DMS153 treated with DMSO at 0.1 percent for 48 hours (cell line): ENCODE measurements at regions not wholly inside any gene's neighbourhood (a gene's known extent, or its start where the extent isn't known, plus 50 kb on each side); places are given as distances from the start of the nearest gene placed in this dataset.

Experiments
- DNase-seq: peaks from one replicate; lab custom pipeline; 2025; ENCODE audit not compliant: unreplicated experiment; lab: John Stamatoyannopoulos, UW

DNA sequence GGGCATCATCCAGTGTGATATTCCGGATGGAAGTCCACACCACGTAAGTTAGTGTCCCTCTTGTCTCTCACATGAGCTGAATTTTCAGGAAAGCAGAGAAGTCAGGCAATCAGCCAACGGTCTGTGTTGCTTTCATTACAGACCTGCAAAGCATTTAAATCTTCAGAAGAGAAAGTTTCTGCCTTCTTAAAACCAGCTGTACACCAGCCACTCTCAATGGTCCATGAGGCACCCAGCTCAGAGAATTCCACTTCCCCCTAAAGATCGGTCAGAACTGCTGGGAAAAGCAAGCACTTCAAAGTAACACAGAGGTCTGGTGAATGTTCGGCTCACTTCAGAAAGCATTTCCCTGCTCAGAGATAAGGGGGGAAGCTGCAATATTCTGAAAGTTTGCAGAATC lies 903.7 kb downstream of the EPHA3 start:
- DNase-seq, result no peak

DNA sequence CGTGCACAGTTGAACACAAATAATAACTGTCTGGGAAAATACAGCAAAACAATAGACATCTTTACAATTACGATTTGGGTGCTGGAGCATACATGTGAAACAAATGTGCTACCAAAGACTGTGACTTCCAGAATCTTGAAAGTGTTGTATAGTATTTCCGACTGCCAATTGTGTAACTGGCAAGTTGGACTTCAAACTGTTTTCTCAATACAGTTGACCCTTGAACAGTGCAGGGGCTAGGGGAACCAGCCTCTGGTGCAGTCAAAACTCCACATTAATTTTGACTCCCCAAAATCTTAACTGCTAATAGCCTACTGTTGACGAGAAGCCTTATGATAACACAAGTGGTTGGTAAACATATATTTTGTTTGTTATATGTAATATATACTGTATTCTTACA lies 904.2 kb downstream of the EPHA3 start:
- no peak for DNase-seq

DNA sequence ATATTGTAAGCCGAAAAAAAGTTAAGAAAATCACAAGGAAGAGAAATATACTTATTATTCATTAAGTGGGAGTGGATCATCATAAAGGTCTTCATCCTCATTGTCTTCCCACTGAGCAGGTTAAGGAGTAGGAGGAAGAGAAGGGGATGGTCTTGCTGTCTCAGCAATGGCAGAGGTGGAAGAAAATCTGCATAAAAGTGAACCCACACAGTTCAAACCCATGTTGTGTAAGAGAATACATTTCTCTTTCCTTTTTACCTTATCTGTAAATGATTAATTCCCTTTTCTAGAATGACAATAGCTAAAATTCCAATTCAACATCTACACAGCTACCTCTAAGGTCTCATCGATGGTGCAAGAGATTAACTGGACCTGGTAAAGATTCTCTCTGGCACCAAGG lies 904.6 kb downstream of the EPHA3 start:
- no peak for DNase-seq

DNA sequence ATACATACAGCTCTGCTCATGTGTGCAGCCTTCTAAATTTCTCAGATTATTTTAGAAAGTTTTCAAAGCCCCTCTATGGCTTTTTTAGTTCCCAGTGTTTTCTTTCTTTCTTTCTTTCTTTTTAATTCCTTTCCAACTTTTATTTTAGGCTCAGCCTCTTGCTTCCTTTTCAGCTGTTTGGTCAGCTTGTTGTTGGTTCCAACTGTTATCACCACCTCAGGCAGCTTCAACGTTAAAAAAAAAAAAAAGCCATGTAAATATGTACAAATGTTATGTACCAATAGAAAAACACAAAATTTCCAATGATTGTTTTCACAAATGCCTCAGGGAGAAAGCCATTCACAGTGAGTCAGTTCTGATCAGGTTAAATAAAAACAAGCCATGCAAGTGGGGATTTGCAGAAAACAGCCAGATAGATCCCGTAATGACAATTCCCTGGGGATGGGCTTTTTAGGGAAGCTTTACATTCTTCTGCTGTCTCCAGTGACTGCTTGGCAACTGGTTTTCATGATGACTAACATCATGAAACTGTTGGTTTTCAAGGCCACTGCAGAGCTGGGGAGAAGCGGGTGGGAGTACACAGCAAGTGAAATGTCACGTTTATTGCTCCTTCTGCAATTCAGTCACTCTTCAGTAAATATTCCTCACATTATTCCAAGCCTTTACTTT lies 908.4 kb downstream of the EPHA3 start:
- DNase-seq, result no peak

DNA sequence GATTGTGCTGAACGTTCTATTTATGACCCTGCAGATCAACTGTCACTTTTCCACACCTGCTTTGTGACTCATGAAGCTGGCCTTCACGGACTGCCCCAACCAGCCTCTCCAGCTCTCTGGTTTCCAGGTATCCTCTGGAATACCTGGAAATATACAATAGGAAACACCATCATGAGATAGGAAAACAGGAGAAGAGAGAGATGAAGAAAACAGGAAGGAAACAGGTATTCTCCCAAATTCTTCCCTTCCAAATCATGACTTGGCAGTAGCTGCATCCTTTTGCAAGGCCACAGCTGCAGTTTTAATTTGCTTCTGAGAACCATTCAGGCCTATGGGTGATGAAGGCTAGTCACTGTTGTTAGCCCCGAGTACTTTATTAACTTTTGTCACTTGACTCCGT lies 909.1 kb downstream of the EPHA3 start:
- no peak for DNase-seq

DNA sequence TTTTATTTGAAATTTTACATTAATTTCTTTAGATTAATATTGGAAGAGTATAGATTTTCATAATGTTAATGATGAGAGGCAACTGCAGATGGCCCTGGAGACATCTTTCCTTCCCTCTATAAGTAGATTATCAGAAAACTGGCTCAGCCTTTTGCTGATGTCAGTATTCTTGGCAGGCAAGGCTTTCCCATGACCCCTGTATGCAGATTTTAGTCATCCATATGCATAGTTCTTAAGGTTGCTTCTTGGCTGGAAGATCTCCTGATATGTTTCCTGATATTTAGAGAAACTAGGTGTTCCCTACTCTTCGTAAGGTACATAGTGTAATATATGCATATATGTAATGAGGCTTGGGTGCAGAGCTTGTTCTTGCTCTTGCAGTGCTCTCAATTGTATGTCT lies 911.4 kb downstream of the EPHA3 start:
- DNase-seq, result no peak

DNA sequence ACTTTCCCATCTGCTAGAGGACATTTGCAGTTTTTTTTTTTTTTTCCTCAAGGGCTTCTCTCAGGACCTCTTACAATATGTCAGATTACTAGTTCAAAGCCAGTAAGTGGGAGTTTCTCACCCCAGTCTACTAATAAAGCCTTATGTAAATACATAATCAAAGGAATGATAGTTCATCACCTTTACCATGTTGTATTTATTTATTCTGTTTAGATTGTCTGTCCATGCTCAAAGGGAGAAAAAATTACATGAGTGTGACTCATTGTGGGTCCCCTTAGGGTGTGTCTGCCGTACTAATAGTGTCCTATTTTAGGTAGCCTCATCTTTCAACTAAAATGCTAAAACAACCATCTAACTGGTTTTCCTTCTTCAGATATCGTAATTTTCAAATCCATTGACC lies 917.6 kb downstream of the EPHA3 start:
- no peak for DNase-seq

DNA sequence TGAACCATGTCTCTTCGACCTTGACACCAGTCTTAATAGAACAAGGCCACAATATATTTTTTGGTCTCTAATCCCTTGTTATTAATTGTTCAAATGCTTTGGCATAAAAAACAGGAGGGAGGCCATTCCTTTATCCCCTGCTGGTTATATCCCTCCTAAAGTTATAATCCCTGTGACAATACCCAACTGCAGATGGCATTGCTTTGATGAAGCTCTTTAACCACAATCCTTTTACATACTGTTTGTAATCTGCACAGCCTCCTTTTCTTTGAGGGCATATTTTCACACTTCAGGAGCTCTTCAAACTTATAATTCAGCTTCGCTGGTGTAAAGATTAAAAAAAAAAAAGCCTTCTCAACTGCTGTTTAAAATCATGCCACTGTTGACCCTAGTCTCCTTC lies 919.0 kb downstream of the EPHA3 start:
- DNase-seq, result no peak

DNA sequence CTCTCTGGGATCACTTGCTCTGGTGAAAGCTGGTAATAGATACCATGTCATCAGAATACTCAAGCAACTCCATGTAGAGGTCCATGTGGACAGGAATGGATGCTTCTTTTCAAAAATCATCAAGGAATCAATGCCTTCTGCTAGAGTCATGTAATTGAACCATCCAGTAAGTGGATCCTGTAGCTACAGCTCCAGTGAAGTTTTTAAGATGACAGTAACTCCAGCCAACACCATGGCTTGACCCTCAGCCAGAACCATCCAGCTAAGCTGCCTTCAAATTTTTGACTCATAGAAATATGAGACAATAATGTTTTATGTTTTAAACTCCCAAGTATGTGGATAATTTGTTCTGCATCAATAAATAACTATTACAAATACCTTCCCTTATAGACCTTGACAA lies 923.7 kb downstream of the EPHA3 start:
- DNase-seq, result no peak

DNA sequence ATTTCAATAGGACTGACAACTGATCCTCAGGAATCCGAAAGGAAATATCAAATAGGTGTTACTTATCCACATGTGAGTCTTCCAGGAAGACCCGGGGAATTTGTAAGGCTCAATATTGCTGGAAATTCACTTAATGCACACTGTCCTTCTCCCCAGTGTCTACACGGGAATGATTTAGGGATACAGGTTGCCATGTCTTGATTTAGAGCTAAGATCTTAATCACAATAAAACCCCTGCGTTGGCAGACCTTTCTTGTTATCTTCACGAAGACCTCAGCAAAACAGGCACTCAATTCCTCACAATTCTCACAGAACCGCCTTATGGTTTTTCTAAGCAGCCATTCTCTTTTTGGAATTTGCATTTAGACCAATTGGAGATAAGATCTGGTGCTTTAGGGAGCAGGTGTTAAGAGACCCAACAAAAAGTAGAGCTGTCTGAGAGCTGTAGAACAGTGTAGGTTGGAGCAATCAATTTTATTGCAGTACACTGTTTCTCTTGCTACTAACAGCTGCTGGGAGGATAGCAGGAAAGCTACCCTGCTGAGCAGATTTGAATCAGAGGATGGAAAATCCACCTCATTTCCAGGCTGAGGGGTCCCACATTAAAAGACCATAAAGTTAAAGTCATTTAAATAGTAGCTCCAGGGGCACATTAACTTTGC lies 925.7 kb downstream of the EPHA3 start:
- DNase-seq, result no peak

DNA sequence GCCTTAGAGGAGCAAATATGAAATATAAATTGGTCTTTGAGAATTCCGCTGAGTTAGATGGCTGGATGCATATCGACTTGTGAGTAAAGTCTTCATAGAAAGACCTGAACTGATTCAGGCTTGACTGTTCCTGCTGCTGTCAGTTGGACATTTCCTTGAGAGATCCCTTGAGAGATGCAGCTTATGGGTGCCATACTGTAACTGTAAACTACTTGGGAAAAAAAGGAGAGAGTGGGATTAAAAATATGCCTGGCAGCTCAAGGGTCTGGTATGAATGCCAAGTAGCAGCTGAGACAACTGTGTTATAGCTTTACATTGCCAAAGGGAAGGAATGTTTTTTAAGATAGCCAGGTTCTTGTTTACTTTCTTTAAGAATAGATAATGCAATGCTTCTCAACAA lies 926.6 kb downstream of the EPHA3 start:
- DNase-seq, result no peak

DNA sequence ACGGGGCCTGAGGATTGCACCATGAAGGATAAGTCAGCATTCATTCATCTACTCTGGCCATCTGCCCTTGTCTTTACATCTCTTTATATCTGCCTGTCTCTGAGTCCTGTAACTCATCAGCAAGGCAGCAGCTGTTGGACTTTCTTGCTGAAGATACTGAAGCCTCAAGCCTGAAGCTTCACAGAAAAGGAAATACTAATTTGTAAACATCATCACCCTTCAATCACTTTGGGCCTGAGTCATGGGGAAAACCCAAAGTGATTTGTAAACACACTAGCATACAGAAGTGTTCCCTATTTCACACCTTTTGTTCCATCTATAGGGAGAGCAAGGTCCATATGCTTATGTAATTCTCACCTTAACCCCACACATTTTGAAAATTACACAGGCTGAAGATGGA lies 928.2 kb downstream of the EPHA3 start:
- DNase-seq, result no peak

DNA sequence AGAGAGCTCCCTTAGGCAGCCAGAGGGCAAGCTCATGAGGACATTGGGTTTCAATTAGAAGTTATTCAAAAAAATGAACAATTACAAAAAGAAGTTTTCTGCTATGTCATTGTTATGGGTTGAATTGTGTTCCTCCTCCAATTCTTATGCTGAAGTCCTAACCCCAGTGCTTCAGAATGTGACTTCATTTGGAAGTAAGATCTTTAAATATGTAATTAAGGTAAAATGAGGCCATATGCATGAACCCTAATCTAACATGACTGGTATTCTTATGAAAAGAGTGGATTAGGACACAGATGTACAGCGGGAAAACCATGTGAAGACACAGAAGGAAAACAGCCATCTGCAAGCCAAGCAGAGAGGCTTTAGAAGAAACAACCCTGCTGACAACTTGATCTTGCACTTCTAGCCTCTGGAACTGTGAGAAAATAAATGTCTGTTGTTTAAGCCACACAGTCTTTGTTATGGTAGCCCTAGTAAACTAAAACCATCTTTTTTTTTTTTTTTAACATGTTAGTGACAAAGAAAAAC lies 929.6 kb downstream of the EPHA3 start:
- DNase-seq, result no peak

DNA sequence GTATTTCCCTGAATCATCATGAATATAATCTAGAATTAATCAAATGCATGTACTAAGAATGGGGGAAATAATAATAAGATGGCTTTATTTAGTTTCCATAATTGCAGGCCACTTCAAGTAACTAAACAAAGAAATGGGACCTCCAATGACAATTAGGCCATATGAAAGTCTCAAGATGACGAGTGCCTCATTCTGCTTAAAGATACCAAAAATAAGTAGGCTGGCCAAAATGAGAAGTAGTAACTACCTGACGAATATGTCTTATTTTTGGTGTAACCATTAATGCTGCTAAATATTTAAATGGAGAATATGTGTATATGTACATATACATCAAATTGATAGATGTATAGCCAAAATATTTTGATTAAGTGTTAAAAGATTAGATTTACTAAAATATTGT lies 932.6 kb downstream of the EPHA3 start:
- DNase-seq, result no peak

DNA sequence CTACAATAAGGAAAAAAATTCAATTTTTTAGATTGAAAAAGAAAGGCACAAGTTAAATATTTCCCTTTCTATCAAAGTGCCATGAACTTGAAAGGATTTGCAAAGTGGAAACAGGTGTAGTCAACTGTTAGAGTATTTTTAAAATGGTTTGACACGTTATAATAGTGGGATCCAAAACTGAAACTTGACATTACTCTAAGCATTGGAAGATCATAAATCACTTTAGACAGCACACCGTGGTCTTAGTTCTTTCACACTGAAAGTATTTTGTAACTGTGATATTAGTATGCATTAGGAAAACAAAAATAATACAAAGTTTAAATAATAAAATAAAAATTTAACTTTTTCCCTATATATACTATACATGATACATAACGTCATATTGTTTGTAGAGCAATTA lies 933.1 kb downstream of the EPHA3 start:
- no peak for DNase-seq

DNA sequence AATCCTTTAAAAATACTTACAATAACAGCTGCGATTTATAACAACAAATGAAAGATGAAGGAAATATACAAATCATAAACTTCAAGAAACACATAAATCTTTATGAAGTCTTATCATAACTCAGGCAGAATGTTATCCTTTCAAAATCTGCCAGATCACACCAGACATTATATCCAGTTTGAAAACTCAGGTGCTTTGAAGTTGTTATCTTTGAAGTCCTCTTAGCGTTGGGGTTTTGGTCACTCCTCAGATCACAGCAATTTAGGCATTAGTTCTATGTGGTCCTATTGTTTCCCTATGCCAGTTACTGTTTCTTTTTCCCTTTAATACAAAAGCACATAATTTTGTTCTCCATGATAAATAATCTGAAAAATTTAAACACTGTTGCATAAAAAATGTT lies 934.6 kb downstream of the EPHA3 start:
- DNase-seq, result no peak

DNA sequence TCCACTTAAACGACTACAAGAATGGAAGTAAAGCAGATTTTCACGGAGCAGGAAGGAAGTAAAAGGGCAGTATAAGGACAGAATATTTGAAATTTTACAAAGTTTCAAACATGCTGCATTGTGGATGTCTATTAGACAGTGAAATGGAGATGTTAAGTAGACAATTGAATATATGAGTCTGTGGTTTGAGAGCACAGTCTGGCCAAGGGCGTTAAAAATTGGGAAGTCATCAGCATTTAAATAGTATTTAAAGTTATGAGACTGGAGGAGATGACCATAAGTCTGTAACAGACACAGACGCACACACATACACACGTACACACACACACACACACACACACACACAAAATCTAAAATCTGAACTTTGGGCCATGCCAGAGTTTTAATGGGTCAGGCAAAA lies 935.9 kb downstream of the EPHA3 start:
- DNase-seq, result no peak

DNA sequence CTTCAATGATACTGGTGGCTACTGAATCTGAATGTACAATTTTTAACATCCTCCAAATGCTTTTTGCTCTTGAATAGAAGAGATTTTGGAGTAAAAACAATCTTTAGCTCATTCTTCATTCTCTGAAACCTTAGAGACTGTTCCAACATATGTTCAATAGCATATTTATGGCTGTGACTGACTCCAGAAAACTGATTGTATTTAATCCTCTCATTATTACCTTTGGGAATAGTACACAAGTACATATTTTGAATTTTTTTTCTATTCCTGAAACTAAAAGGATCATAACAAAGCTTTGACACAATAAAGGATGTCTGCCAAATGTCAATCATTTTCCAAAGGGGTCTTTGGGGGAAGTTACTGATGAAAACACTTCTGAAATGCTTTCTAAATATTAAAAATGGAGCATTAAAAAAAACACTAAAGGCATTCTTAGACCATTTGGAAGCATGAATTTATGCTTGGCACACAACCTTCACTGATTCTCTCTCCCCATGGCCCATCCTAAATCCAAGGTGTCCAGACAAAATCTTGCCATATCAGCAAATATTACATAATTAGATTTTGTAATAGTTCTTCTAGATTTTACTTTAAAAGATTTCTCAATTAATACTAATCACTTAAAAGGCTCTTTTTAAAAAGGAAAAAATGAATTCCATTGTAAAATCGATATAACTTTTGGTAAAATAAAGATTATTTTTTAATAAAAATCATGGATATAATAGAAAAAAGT lies 936.8 kb downstream of the EPHA3 start:
- no peak for DNase-seq

DNA sequence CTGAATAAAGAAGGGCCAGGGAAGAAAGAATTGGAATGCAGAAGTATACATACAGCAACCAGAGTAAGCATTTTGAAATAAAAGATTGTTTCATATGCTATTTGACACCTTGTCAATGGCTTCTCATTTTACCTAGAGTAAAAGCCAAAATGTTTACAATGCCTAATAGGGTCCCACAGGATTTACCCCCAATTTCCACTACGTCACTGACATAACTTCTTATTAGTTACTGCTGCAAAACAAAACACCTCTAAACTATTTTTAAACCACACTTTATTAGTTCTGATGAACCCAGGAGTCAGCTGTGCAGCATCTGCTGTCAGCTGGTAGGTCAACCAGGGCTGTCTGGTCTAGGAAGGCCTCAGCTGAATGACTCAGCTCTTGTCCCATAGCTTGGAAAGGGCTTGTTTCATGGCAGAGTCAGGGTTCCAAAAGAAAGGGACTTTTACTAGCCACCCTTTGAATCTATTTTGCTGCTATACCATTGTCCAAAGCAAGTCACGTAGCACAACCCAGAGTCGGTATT lies 945.1 kb downstream of the EPHA3 start:
- no peak for DNase-seq

DNA sequence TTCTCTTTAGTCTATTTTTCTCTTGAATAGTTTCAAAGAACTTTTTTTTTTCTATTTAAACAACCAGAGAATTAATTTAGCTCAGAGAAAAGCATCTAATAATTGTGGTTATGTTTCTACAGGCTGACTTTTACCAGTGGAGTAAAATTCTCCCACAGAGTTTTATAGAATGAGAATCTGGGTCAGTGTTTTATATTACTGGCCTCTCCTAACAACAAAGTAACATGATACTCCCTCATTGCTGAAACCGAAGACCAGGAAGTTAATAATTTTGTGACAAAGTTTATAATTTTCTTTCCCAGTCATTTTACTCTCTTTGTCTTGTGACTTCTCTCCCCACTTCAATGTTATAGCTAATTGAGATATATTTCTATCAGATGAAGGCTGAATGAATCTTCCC lies 946.9 kb downstream of the EPHA3 start:
- DNase-seq, result no peak

DNA sequence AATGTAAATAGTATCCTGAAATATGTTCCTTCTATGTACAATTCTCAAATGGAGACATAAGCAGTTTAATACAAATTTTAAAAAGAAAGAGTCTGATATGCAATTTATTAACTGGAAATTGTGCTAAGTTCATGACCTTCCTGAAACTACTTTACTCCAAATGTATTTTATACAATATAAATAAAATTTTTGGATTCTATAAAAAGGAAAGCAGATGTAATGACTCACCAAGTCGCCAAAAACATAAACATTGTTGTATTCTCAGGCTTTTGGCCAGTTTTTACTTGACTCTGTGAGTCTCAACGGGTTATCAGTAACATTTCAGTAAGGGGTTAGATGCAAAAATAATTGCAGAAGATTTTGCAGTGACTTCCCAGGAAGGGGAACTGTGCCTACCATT lies 948.2 kb downstream of the EPHA3 start:
- no peak for DNase-seq
